ENCODE measurements at regions not wholly inside any gene's neighbourhood (a gene's known extent, or its start where the extent isn't known, plus 50 kb on each side); places are given as distances from the start of the nearest gene placed in this dataset.

- Mint-ChIP-seq H3K27me3 (ENCODE audit: insufficient read depth) (no peaks in the 10 kb centered on the region), H3K9me3 (peaks cover 30% of the 10 kb centered on the region), H3K4me3 (no peak overlapping the region), H3K36me3 (ENCODE audit: low read depth) (no peaks in the 10 kb centered on the region), H3K27ac (no peak overlapping the region), H3K4me1 (ENCODE audit: low read depth) (no peaks in the 10 kb centered on the region)
- TF ChIP-seq, protein P1, sequence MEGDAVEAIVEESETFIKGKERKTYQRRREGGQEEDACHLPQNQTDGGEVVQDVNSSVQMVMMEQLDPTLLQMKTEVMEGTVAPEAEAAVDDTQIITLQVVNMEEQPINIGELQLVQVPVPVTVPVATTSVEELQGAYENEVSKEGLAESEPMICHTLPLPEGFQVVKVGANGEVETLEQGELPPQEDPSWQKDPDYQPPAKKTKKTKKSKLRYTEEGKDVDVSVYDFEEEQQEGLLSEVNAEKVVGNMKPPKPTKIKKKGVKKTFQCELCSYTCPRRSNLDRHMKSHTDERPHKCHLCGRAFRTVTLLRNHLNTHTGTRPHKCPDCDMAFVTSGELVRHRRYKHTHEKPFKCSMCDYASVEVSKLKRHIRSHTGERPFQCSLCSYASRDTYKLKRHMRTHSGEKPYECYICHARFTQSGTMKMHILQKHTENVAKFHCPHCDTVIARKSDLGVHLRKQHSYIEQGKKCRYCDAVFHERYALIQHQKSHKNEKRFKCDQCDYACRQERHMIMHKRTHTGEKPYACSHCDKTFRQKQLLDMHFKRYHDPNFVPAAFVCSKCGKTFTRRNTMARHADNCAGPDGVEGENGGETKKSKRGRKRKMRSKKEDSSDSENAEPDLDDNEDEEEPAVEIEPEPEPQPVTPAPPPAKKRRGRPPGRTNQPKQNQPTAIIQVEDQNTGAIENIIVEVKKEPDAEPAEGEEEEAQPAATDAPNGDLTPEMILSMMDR (IDR thresholded peaks at IDR 0.05) = no peak
- DNase-seq = no peak
Measured at GRCh38 chr3:95084738-95085137, 1021.9 kb downstream of the NSUN3 start.

GRCh38 chr3:95088464-95088863 is 1025.6 kb downstream of the NSUN3 start:
- DNase-seq = no peak
- no peaks in the 10 kb centered on the region for H3K27me3 Mint-ChIP-seq (ENCODE audit: insufficient read depth)
- H3K36me3 Mint-ChIP-seq (ENCODE audit: low read depth) = no peaks in the 10 kb centered on the region
- H3K27ac Mint-ChIP-seq = no peak overlapping the region
- H3K4me1 Mint-ChIP-seq (ENCODE audit: low read depth) = no peaks in the 10 kb centered on the region
- H3K4me3 Mint-ChIP-seq = no peak overlapping the region
- H3K9me3 Mint-ChIP-seq = peaks cover 37% of the 10 kb centered on the region
- TF ChIP-seq, protein P1 (IDR thresholded peaks at IDR 0.05) = no peak

GRCh38 chr3:95097493-95097892 is 1034.6 kb downstream of the NSUN3 start:
- Mint-ChIP-seq H3K4me3 (no peak overlapping the region), H3K27ac (no peak overlapping the region), H3K4me1 (ENCODE audit: low read depth) (no peaks in the 10 kb centered on the region), H3K27me3 (ENCODE audit: insufficient read depth) (no peaks in the 10 kb centered on the region), H3K36me3 (ENCODE audit: low read depth) (no peaks in the 10 kb centered on the region), H3K9me3 (peaks cover 9% of the 10 kb centered on the region)
- no peak for DNase-seq
- TF ChIP-seq, protein P1 (IDR thresholded peaks at IDR 0.05) = no peak

- no peaks in the 10 kb centered on the region; the same call in 1 of the 2 replicates for H3K36me3 Mint-ChIP-seq (ENCODE audit: low read depth)
- no peaks in the 10 kb centered on the region for H3K27me3 Mint-ChIP-seq (ENCODE audit: insufficient read depth)
- DNase-seq = no peak
- H3K27ac Mint-ChIP-seq = no peak overlapping the region
- H3K9me3 Mint-ChIP-seq = peaks cover 49% of the 10 kb centered on the region
- no peaks in the 10 kb centered on the region for H3K4me1 Mint-ChIP-seq (ENCODE audit: low read depth)
- TF ChIP-seq, protein P1 (IDR thresholded peaks at IDR 0.05) = no peak
- H3K4me3 Mint-ChIP-seq = no peak overlapping the region
Measured at GRCh38 chr3:95120921-95121320, 1058.1 kb downstream of the NSUN3 start.

DNA sequence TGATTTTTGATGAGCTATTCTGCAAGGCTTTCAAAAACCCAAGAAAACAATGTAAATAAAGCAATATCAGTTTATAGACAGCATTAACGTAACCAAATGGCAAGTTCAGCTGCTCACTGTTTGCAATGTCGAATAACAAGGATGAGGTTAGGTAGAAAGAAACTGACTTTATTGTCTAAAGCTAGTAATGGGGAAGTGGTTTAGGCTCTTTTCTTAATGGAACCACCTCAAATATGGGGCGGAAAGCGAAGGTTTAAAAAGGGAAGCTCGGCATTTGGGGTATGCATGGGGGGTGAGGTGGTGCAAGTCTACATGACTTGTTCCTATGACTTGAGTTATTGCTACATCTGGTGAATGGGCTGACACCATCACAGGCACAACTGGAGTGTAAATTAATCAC is 1060.2 kb downstream of the NSUN3 start:
- DNase-seq = no peak
- Mint-ChIP-seq H3K4me3 (no peak overlapping the region), H3K27ac (no peak overlapping the region), H3K9me3 (peaks cover 39% of the 10 kb centered on the region), H3K4me1 (ENCODE audit: low read depth) (no peaks in the 10 kb centered on the region), H3K36me3 (ENCODE audit: low read depth) (no peaks in the 10 kb centered on the region; the same call in 1 of the 2 replicates), H3K27me3 (ENCODE audit: insufficient read depth) (no peaks in the 10 kb centered on the region)
- TF ChIP-seq, protein P1 (IDR thresholded peaks at IDR 0.05) = no peak

All from HFFc6 (cell line).